ENCODE measurements at regions not wholly inside any gene's neighbourhood (a gene's known extent, or its start where the extent isn't known, plus 50 kb on each side); places are given as distances from the start of the nearest gene placed in this dataset.

- DNase-seq (ENCODE audit: low read depth, low spot score) = no peak
- POLR2A ChIA-PET = no interaction called here
- no peak for TF ChIP-seq CTCF (IDR thresholded peaks at IDR 0.05; ENCODE audit: insufficient read depth, low read length, missing control alignments)
- CTCF ChIA-PET = no interaction called here
- no peak overlapping the region for H3K4me3 ChIP-seq (ENCODE audit: low read depth, low read length)
Measured at GRCh38 chr3:30505866-30506520, 100.4 kb upstream of the TGFBR2 start.

GRCh38 chr3:30508339-30508738 is 98.1 kb upstream of the TGFBR2 start:
- ChIA-PET CTCF (no interaction called here), POLR2A (no interaction called here)
- no peak overlapping the region for H3K4me3 ChIP-seq (ENCODE audit: low read depth, low read length)
- no peak for DNase-seq (ENCODE audit: low read depth, low spot score)
- no peak for TF ChIP-seq CTCF (IDR thresholded peaks at IDR 0.05; ENCODE audit: insufficient read depth, low read length, missing control alignments)

- TF ChIP-seq CTCF (IDR thresholded peaks at IDR 0.05; ENCODE audit: insufficient read depth, low read length, missing control alignments) = no peak
- POLR2A ChIA-PET = interaction anchor here (0.9 kb wide), 1 partner anchor 250 kb away, joined by 3 read pairs; no protein-coding TSS in a partner anchor
- CTCF ChIA-PET = no interaction called here
- no peak overlapping the region for H3K4me3 ChIP-seq (ENCODE audit: low read depth, low read length)
- no peak for DNase-seq (ENCODE audit: low read depth, low spot score)
Measured at GRCh38 chr3:30510596-30510995, 95.8 kb upstream of the TGFBR2 start.

GRCh38 chr3:30511524-30512251 is 94.7 kb upstream of the TGFBR2 start:
- no peak for TF ChIP-seq CTCF (IDR thresholded peaks at IDR 0.05; ENCODE audit: insufficient read depth, low read length, missing control alignments)
- peak; percentile 94 for DNase-seq (ENCODE audit: low read depth, low spot score)
- ChIA-PET CTCF (interaction anchor here (0.7 to 1.4 kb wide), 2 partner anchors 175 to 313 kb away, joined by 3 to 4 read pairs; no protein-coding TSS in a partner anchor), POLR2A (interaction anchor here (0.6 to 1.0 kb wide), 6 partner anchors 15 to 648 kb away, joined by 3 to 5 read pairs (median 3); no protein-coding TSS in a partner anchor)
- no peak overlapping the region for H3K4me3 ChIP-seq (ENCODE audit: low read depth, low read length)

GRCh38 chr3:30512576-30512975 is 93.8 kb upstream of the TGFBR2 start:
- no peak for DNase-seq (ENCODE audit: low read depth, low spot score)
- TF ChIP-seq CTCF (IDR thresholded peaks at IDR 0.05; ENCODE audit: insufficient read depth, low read length, missing control alignments) = no peak
- ChIA-PET CTCF (interaction anchor here (1.0 to 1.4 kb wide), 2 partner anchors 16 to 314 kb away, joined by 3 to 4 read pairs; no protein-coding TSS in a partner anchor), POLR2A (no interaction called here)
- no peak overlapping the region for H3K4me3 ChIP-seq (ENCODE audit: low read depth, low read length)
